Endothelial cell of umbilical vein (primary cell): ENCODE measurements at regions not wholly inside any gene's neighbourhood (a gene's known extent, or its start where the extent isn't known, plus 50 kb on each side); places are given as distances from the start of the nearest gene placed in this dataset.

Source experiments
- BruUV-seq: library from RNA; stranded (reverse); fragments of 400-500 nt; replicated peaks from 2 replicates; lab custom pipeline; 2021; lab: Mats Ljungman, UMichigan
- CTCF ChIA-PET: fragments of 300-600, 350-600 bp; sonication (Branson Sonifier 250); formaldehyde crosslinking; loops from one replicate; lab custom pipeline; 2021; ENCODE audit warnings: antibody characterized with exemption, inconsistent platforms; lab: Charles Lee
- POLR2A ChIA-PET: fragments of 300-600, 350-600 bp; sonication (Branson Sonifier 250); formaldehyde crosslinking; loops from one replicate; lab custom pipeline; 2021; ENCODE audit warnings: antibody characterized with exemption, inconsistent platforms; lab: Charles Lee
- DNase-seq: peaks from one replicate; pipeline ENCODE4 v3.0.0-alpha.2; 2011; ENCODE audit warnings: low read depth, low spot score
- FAIRE-seq: peaks from 2 replicates; lab custom pipeline; 2011; peaks lifted over from hg19 to GRCh38; lab: Jason Lieb, UNC
- H2AFZ ChIP-seq: 2 replicates; pipeline ENCODE4 v1.6.0; 2012; ENCODE audit warnings: low read depth, low read length, control low read depth, inconsistent platforms
- H3K27ac ChIP-seq: 2 replicates; pipeline ENCODE4 v1.5.1; 2011; ENCODE audit warnings: low read depth, mild to moderate bottlenecking, control low read depth, low read length, moderate library complexity; ENCODE audit not compliant: insufficient read depth
- H3K27me3 ChIP-seq, 2 experiments: 2 replicates each; pipeline versions ENCODE4 v1.6.0 to v1.6.1; 2011; ENCODE audit warnings: low read length in 2 of 2, mixed read lengths in 1 of 2; ENCODE audit not compliant: control insufficient read depth in 2 of 2, insufficient read depth in 2 of 2
- H3K36me3 ChIP-seq, 2 experiments: 2 replicates in 1 of 2; 3 replicates in 1 of 2; pipeline ENCODE4 v1.5.1; 2011; ENCODE audit warnings: low read length in 2 of 2, mild to moderate bottlenecking in 1 of 2, moderate library complexity in 1 of 2; ENCODE audit not compliant: control insufficient read depth in 2 of 2, insufficient read depth in 2 of 2; ENCODE audit errors: extremely low read depth in 1 of 2
- H3K4me1 ChIP-seq: 3 replicates; pipeline ENCODE4 v1.5.1; 2011; ENCODE audit warnings: mild to moderate bottlenecking, low read length; ENCODE audit not compliant: control insufficient read depth, insufficient read depth; ENCODE audit errors: extremely low read depth
- H3K4me2 ChIP-seq: 2 replicates; pipeline ENCODE4 v1.6.1; 2011; ENCODE audit warnings: low read length, control low read depth, mixed read lengths; ENCODE audit not compliant: insufficient read depth
- H3K4me3 ChIP-seq, 3 experiments: fragments of 200-600 bp in 1 of 3; sonication (generic), shearing (Covaris generic) in 1 of 3; replicated peaks in 1 of 3; 2 replicates each; pipeline ENCODE4 v1.5.1; 2011 to 2016; ENCODE audit warnings: control low read depth in 3 of 3, low read length in 3 of 3, mild to moderate bottlenecking in 2 of 3, inconsistent platforms in 1 of 3, low read depth in 1 of 3, moderate library complexity in 1 of 3; ENCODE audit not compliant: insufficient read depth in 1 of 3
- H3K79me2 ChIP-seq: 2 replicates; pipeline ENCODE4 v1.6.0; 2012; ENCODE audit warnings: low read length, inconsistent platforms; ENCODE audit not compliant: control insufficient read depth, insufficient read depth
- H3K9ac ChIP-seq: replicated peaks from 2 replicates; pipeline ENCODE3; 2011; ENCODE audit warnings: low read length, control low read depth; ENCODE audit not compliant: insufficient read depth; ENCODE audit errors: extremely low read depth
- H3K9me1 ChIP-seq: replicated peaks from 3 replicates; pipeline ENCODE4 v1.6.0; 2011; ENCODE audit warnings: mild to moderate bottlenecking, low read length; ENCODE audit not compliant: control insufficient read depth, insufficient read depth; ENCODE audit errors: extremely low read depth
- H3K9me3 ChIP-seq: replicated peaks from 2 replicates; pipeline ENCODE4 v1.5.1; 2012; ENCODE audit warnings: low read length, inconsistent platforms; ENCODE audit not compliant: control insufficient read depth, insufficient read depth
- H4K20me1 ChIP-seq: replicated peaks from 2 replicates; pipeline ENCODE3; 2011; ENCODE audit warnings: mild to moderate bottlenecking, low read length; ENCODE audit not compliant: control insufficient read depth, insufficient read depth; ENCODE audit errors: extremely low read depth
- CTCF ChIP-seq, 2 donors: IDR thresholded peaks; 1 replicate in 1 of 2; 2 replicates in 1 of 2; pipeline ENCODE4 v1.5.1; 2011; ENCODE audit warnings: low read length in 2 of 2, mild to moderate bottlenecking in 2 of 2, moderate library complexity in 2 of 2, control low read depth in 1 of 2, inconsistent platforms in 1 of 2, low read depth in 1 of 2; ENCODE audit not compliant: insufficient read depth in 1 of 2; ENCODE audit errors: extremely low read depth in 1 of 2
- EZH2 ChIP-seq: IDR thresholded peaks from 2 replicates; pipeline ENCODE4 v1.6.1; 2012; ENCODE audit warnings: borderline replicate concordance, low read depth, mild to moderate bottlenecking, moderate library complexity, low read length, inconsistent platforms; ENCODE audit not compliant: severe bottlenecking
- FOS ChIP-seq: IDR thresholded peaks from 2 replicates; pipeline ENCODE4 v1.6.1; 2011; ENCODE audit warnings: mild to moderate bottlenecking, low read length, moderate library complexity, borderline replicate concordance; ENCODE audit not compliant: insufficient read depth
- GATA2 ChIP-seq: IDR thresholded peaks from 2 replicates; pipeline ENCODE4 v1.7.0; 2011; ENCODE audit warnings: low read depth, mild to moderate bottlenecking, moderate library complexity, mixed read lengths, low read length; ENCODE audit not compliant: insufficient read length, insufficient read depth
- JUN ChIP-seq: IDR thresholded peaks from 2 replicates; pipeline ENCODE4 v1.6.1; 2011; ENCODE audit warnings: borderline replicate concordance, low read depth; ENCODE audit not compliant: insufficient read length, insufficient read depth
- MAX ChIP-seq: IDR thresholded peaks from 2 replicates; pipeline ENCODE4 v1.6.1; 2011; ENCODE audit not compliant: insufficient read depth, insufficient read length
- MYC ChIP-seq: IDR thresholded peaks from one replicate; pipeline ENCODE4 v1.6.1; 2011; ENCODE audit warnings: mild to moderate bottlenecking, low read depth, low read length
- POLR2A ChIP-seq: IDR thresholded peaks from 2 replicates; pipeline ENCODE4 v1.6.1; 2012; ENCODE audit warnings: low read depth, mild to moderate bottlenecking, control low read depth, low read length
- POLR2AphosphoS5 ChIP-seq: IDR thresholded peaks from 2 replicates; pipeline ENCODE4 v1.6.1; 2012; ENCODE audit warnings: low read depth, mild to moderate bottlenecking, control low read depth, low read length, moderate library complexity; ENCODE audit not compliant: insufficient read depth
- dilution Hi-C: fragments of 300-500 bp; cut with MboI; formaldehyde crosslinking; loops from one replicate; pipeline ENCODE4 v1.15.0; 2019; ENCODE audit warnings: low sequenced_read_pairs; ENCODE audit not compliant: extremely low pct_ligation_motif_present
- intact Hi-C: fragments of 100-400 bp; cut with micrococcal nuclease; formaldehyde crosslinking; loops from one replicate; pipeline ENCODE4 v1.10.0; 2022

- POLR2A ChIA-PET: interaction anchor here (0.7 kb wide), 2 partner anchors 17 to 27 kb away, joined by 5 to 6 read pairs; no protein-coding TSS in a partner anchor
- Histone ChIP-seq H3K79me2 (no peaks in the 10 kb centered on the region), H3K9ac (no peak overlapping the region), H3K9me3 (no peaks in the 10 kb centered on the region), H4K20me1 (no peaks in the 10 kb centered on the region), H3K27ac (no peak overlapping the region), H2AFZ (no peak overlapping the region), H3K4me1 (peaks cover 17% of the 10 kb centered on the region), H3K4me3 (no peak overlapping the region), H3K9me1 (no peaks in the 10 kb centered on the region), H3K36me3 (no peaks in the 10 kb centered on the region), H3K27me3 (peaks cover 3 to 9% of the 10 kb centered on the region in 2 experiments), H3K4me2 (no peak overlapping the region)
- no peak for TF ChIP-seq EZH2
- TF ChIP-seq MAX: no peak
- no peak for TF ChIP-seq POLR2A
- no peak for TF ChIP-seq GATA2
- no peak for TF ChIP-seq JUN
- TF ChIP-seq POLR2AphosphoS5: no peak
- no peak for TF ChIP-seq CTCF (IDR thresholded peaks at IDR 0.05; ENCODE audit: extremely low read depth in 1 of 2, insufficient read depth in 1 of 2, low read depth in 1 of 2, low read length in 2 of 2)
- no peak for TF ChIP-seq MYC
- TF ChIP-seq FOS: no peak
- intact Hi-C loops (no loop called here), dilution Hi-C loops (no loop called here)
- DNase-seq (no peak), FAIRE-seq (no peak)
- CTCF ChIA-PET: no interaction called here
- no TSS peak for BruUV-seq
These were observed 173.3 kb downstream of the FGF18 start for GRCh38 chr5:171592736-171593135.
